ENCODE measurements at regions not wholly inside any gene's neighbourhood (a gene's known extent, or its start where the extent isn't known, plus 50 kb on each side); places are given as distances from the start of the nearest gene placed in this dataset.

GRCh38 chr6:91434576-91434975 lies 847.7 kb upstream of the MAP3K7 start:
- no peak overlapping the region for H3K27ac ChIP-seq (replicated peaks)
- TF ChIP-seq CTCF (IDR thresholded peaks at IDR 0.05; ENCODE audit: insufficient read depth, low read length) = no peak
- no peak for TF ChIP-seq GABPA (IDR thresholded peaks at IDR 0.05; ENCODE audit: low read depth)
- no peak for TF ChIP-seq POLR2AphosphoS5 (IDR thresholded peaks at IDR 0.05; ENCODE audit: low read depth)
- TF ChIP-seq SPI1 (IDR thresholded peaks at IDR 0.05; ENCODE audit: borderline replicate concordance, low read depth) = no peak
- TF ChIP-seq REST (IDR thresholded peaks at IDR 0.05; ENCODE audit: insufficient replicate concordance, low read depth) = no peak
- H3K27me3 ChIP-seq (ENCODE audit: insufficient read depth, poor library complexity, severe bottlenecking) = no peaks in the 10 kb centered on the region
- no peak overlapping the region for H3K4me3 ChIP-seq (replicated peaks; ENCODE audit: insufficient read depth, low read length)
- DNase-seq (ENCODE audit: low read depth in 1 of 2, low spot score in 1 of 2) = no peak

- no peak for DNase-seq (ENCODE audit: low read depth in 1 of 2, low spot score in 1 of 2)
- H3K27ac ChIP-seq (replicated peaks) = no peak overlapping the region
- TF ChIP-seq GABPA (IDR thresholded peaks at IDR 0.05; ENCODE audit: low read depth) (no peak), POLR2AphosphoS5 (IDR thresholded peaks at IDR 0.05; ENCODE audit: low read depth) (no peak), SPI1 (IDR thresholded peaks at IDR 0.05; ENCODE audit: borderline replicate concordance, low read depth) (no peak)
- H3K4me3 ChIP-seq (replicated peaks; ENCODE audit: insufficient read depth, low read length) = no peak overlapping the region
- H3K27me3 ChIP-seq (ENCODE audit: insufficient read depth, poor library complexity, severe bottlenecking) = no peaks in the 10 kb centered on the region
These were observed 847.0 kb upstream of the MAP3K7 start for GRCh38 chr6:91433660-91434534.

GRCh38 chr6:91428953-91429560 lies 842.2 kb upstream of the MAP3K7 start:
- TF ChIP-seq REST (IDR thresholded peaks at IDR 0.05; ENCODE audit: insufficient replicate concordance, low read depth) = no peak
- no peak for TF ChIP-seq POLR2AphosphoS5 (IDR thresholded peaks at IDR 0.05; ENCODE audit: low read depth)
- no peak for TF ChIP-seq GABPA (IDR thresholded peaks at IDR 0.05; ENCODE audit: low read depth)
- no peak for TF ChIP-seq CTCF (IDR thresholded peaks at IDR 0.05; ENCODE audit: insufficient read depth, low read length)
- no peak for TF ChIP-seq SPI1 (IDR thresholded peaks at IDR 0.05; ENCODE audit: borderline replicate concordance, low read depth)
- no peaks in the 10 kb centered on the region for H3K27me3 ChIP-seq (ENCODE audit: insufficient read depth, poor library complexity, severe bottlenecking)
- H3K27ac ChIP-seq (replicated peaks) = no peak overlapping the region
- H3K4me3 ChIP-seq (replicated peaks; ENCODE audit: insufficient read depth, low read length) = no peak overlapping the region
- DNase-seq (ENCODE audit: low read depth in 1 of 2, low spot score in 1 of 2) = no peak

GRCh38 chr6:91428296-91428695 lies 841.4 kb upstream of the MAP3K7 start:
- no peak for DNase-seq (ENCODE audit: low read depth in 1 of 2, low spot score in 1 of 2)
- H3K27ac ChIP-seq (replicated peaks) = no peak overlapping the region
- TF ChIP-seq SPI1 (IDR thresholded peaks at IDR 0.05; ENCODE audit: borderline replicate concordance, low read depth) (no peak), CTCF (IDR thresholded peaks at IDR 0.05; ENCODE audit: insufficient read depth, low read length) (no peak)
- H3K27me3 ChIP-seq (ENCODE audit: insufficient read depth, poor library complexity, severe bottlenecking) = no peaks in the 10 kb centered on the region
- H3K4me3 ChIP-seq (replicated peaks; ENCODE audit: insufficient read depth, low read length) = no peak overlapping the region
